ENCODE measurements at regions not wholly inside any gene's neighbourhood (a gene's known extent, or its start where the extent isn't known, plus 50 kb on each side); places are given as distances from the start of the nearest gene placed in this dataset.

- DNase-seq (ENCODE audit: low read depth, low spot score), result no peak
- Histone ChIP-seq H4K20me1 (ENCODE audit: control insufficient read depth, insufficient read depth) (no peaks in the 10 kb centered on the region), H3K9ac (ENCODE audit: control insufficient read depth, insufficient read depth, low read length) (no peak overlapping the region), H3K27ac (ENCODE audit: control insufficient read depth, insufficient read depth) (no peak overlapping the region), H3K36me3 (ENCODE audit: control insufficient read depth in 2 of 2, insufficient read depth in 2 of 2, low read length in 1 of 2) (no peaks in the 10 kb centered on the region), H3K27me3 (replicated peaks in 1 of 2; ENCODE audit: control insufficient read depth in 2 of 2, insufficient read depth in 2 of 2, low read length in 1 of 2) (peaks cover 4 to 10% of the 10 kb centered on the region in 2 experiments), H3K79me2 (ENCODE audit: control insufficient read depth, insufficient read depth, low read length) (no peaks in the 10 kb centered on the region), H3K4me3 (no peak overlapping the region), H3K4me1 (ENCODE audit: control insufficient read depth, insufficient read depth, low read length) (no peaks in the 10 kb centered on the region), H2AFZ (ENCODE audit: control insufficient read depth, low read depth, low read length) (no peak overlapping the region), H3K4me2 (ENCODE audit: control insufficient read depth, insufficient read depth) (no peak overlapping the region), H3K9me3 (replicated peaks; ENCODE audit: control insufficient read depth, insufficient read depth, low read length) (peaks cover 2% of the 10 kb centered on the region; the same call in 2 of the 3 replicates)
- TF ChIP-seq CHD1 (IDR thresholded peaks at IDR 0.05; ENCODE audit: low read depth, low read length), result no peak
- in situ Hi-C loops (cut with MboI) (no loop called here), intact Hi-C loops (cut with micrococcal nuclease; ENCODE audit: unreplicated experiment) (no loop called here)
- no peak for ATAC-seq
- SMC1A ChIA-PET (ENCODE audit: uncharacterized antibody, unreplicated experiment), result no interaction called here
- no peak for FAIRE-seq
- 68% methylated on average over 12 of the region's 12 CpGs for WGBS (ENCODE audit: insufficient coverage, insufficient replicate concordance, low lambda C conversion rate, missing lambda C conversion rate)
- POLR2A ChIA-PET, result no interaction called here
- RAD21 ChIA-PET (ENCODE audit: unreplicated experiment), result no interaction called here
- CTCF ChIA-PET, result no interaction called here
- no TSS peak for BruUV-seq (replicated peaks)
Observed at GRCh38 chr3:128560768-128561167, 67.8 kb upstream of the GATA2 start.

- no peak for FAIRE-seq
- CTCF ChIA-PET, result no interaction called here
- WGBS (ENCODE audit: insufficient coverage, insufficient replicate concordance, low lambda C conversion rate, missing lambda C conversion rate), result 23% methylated on average over 17 of the region's 17 CpGs
Observed at GRCh38 chr3:128559486-128560225, 66.7 kb upstream of the GATA2 start.

More at GRCh38 chr3:128559486-128560225, 66.7 kb upstream of the GATA2 start:
- no peak overlapping the region for H3K9ac ChIP-seq (ENCODE audit: control insufficient read depth, insufficient read depth, low read length)
- no peak for DNase-seq (ENCODE audit: low read depth, low spot score)
- H4K20me1 ChIP-seq (ENCODE audit: control insufficient read depth, insufficient read depth), result no peaks in the 10 kb centered on the region
- H3K4me2 ChIP-seq (ENCODE audit: control insufficient read depth, insufficient read depth), result no peak overlapping the region
- no peak overlapping the region for H3K27ac ChIP-seq (ENCODE audit: control insufficient read depth, insufficient read depth)
- H3K79me2 ChIP-seq (ENCODE audit: control insufficient read depth, insufficient read depth, low read length), result no peaks in the 10 kb centered on the region
- H3K36me3 ChIP-seq (ENCODE audit: control insufficient read depth in 2 of 2, insufficient read depth in 2 of 2, low read length in 1 of 2), result no peaks in the 10 kb centered on the region
- ChIA-PET POLR2A (no interaction called here), RAD21 (ENCODE audit: unreplicated experiment) (no interaction called here), SMC1A (ENCODE audit: uncharacterized antibody, unreplicated experiment) (no interaction called here)
- ATAC-seq, result no peak
- in situ Hi-C loops (cut with MboI) (no loop called here), intact Hi-C loops (cut with micrococcal nuclease; ENCODE audit: unreplicated experiment) (no loop called here)
- peaks cover 2% of the 10 kb centered on the region; the same call in 2 of the 3 replicates for H3K9me3 ChIP-seq (replicated peaks; ENCODE audit: control insufficient read depth, insufficient read depth, low read length)
- no peak overlapping the region for H3K4me3 ChIP-seq
- H3K27me3 ChIP-seq (replicated peaks in 1 of 2; ENCODE audit: control insufficient read depth in 2 of 2, insufficient read depth in 2 of 2, low read length in 1 of 2), result peaks cover 5 to 6% of the 10 kb centered on the region in 2 experiments
- H2AFZ ChIP-seq (ENCODE audit: control insufficient read depth, low read depth, low read length), result no peak overlapping the region
- no TSS peak for BruUV-seq (replicated peaks)
- TF ChIP-seq TARDBP (IDR thresholded peaks at IDR 0.05; ENCODE audit: borderline replicate concordance) (no peak), ATF7 (IDR thresholded peaks at IDR 0.05; ENCODE audit: low read depth) (no peak), SP1 (IDR thresholded peaks at IDR 0.05; ENCODE audit: low read depth, low read length) (no peak), SMAD1 (IDR thresholded peaks at IDR 0.05; ENCODE audit: low read depth, partially characterized antibody) (no peak), ZNF622 (IDR thresholded peaks at IDR 0.05) (no peak), MYB (IDR thresholded peaks at IDR 0.05; ENCODE audit: borderline replicate concordance, low read depth, low read length) (no peak), PML (IDR thresholded peaks at IDR 0.05; ENCODE audit: low read length) (no peak), STAT1 (conservative IDR thresholded peaks at IDR 0.05) (no peak), FOXM1 (IDR thresholded peaks at IDR 0.05; ENCODE audit: low read depth, low read length) (no peak), EED (IDR thresholded peaks at IDR 0.05; ENCODE audit: low read depth) (no peak), BACH1 (IDR thresholded peaks at IDR 0.05; ENCODE audit: borderline replicate concordance) (no peak)
- TF ChIP-seq, protein P1, sequence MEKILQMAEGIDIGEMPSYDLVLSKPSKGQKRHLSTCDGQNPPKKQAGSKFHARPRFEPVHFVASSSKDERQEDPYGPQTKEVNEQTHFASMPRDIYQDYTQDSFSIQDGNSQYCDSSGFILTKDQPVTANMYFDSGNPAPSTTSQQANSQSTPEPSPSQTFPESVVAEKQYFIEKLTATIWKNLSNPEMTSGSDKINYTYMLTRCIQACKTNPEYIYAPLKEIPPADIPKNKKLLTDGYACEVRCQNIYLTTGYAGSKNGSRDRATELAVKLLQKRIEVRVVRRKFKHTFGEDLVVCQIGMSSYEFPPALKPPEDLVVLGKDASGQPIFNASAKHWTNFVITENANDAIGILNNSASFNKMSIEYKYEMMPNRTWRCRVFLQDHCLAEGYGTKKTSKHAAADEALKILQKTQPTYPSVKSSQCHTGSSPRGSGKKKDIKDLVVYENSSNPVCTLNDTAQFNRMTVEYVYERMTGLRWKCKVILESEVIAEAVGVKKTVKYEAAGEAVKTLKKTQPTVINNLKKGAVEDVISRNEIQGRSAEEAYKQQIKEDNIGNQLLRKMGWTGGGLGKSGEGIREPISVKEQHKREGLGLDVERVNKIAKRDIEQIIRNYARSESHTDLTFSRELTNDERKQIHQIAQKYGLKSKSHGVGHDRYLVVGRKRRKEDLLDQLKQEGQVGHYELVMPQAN (conservative IDR thresholded peaks at IDR 0.05), result no peak
- no peaks in the 10 kb centered on the region for H3K4me1 ChIP-seq (ENCODE audit: control insufficient read depth, insufficient read depth, low read length)
